Upper lobe of left lung (tissue), 6 donors: ENCODE measurements at regions not wholly inside any gene's neighbourhood (a gene's known extent, or its start where the extent isn't known, plus 50 kb on each side); places are given as distances from the start of the nearest gene placed in this dataset.
A peak's percentile ranks its signal among the peaks of the same experiment; 100 is the strongest.
"Not testable (repeated sequence)": the region's sequence is repeated elsewhere in the genome, so short reads cannot be mapped to it uniquely, and the experiment has no call there.

Source experiments
- ATAC-seq, 2 donors: fragments of 200-7000 bp; cut with Tn5 transposase; one replicate each; pipeline ENCODE4 v1.9.1; 2022; ENCODE audit warnings: mild to moderate bottlenecking in 2 of 2, moderate library complexity in 2 of 2; ENCODE audit not compliant: low FRiP score in 2 of 2
- DNase-seq, 2 donors: peaks; one replicate each; pipeline ENCODE4 v3.0.0-alpha.2; 2019 to 2020
- H3K27ac ChIP-seq, 4 donors: fragments of 200-600 bp; sonication (generic); one replicate each; pipeline ENCODE4 v1.5.1; 2016 to 2019
- H3K27me3 ChIP-seq, 4 donors: fragments of 200-600 bp; sonication (generic); one replicate each; pipeline ENCODE4 v1.5.1; 2017 to 2019
- H3K36me3 ChIP-seq, 4 donors: fragments of 200-600 bp; sonication (generic); one replicate each; pipeline ENCODE4 v1.5.1; 2016 to 2019
- H3K4me1 ChIP-seq, 4 donors: fragments of 200-600 bp; sonication (generic); one replicate each; pipeline ENCODE4 v1.5.1; 2018 to 2019
- H3K4me3 ChIP-seq, 4 donors: fragments of 200-600 bp; sonication (generic); one replicate each; pipeline ENCODE4 v1.5.1; 2017 to 2019; ENCODE audit warnings: mild to moderate bottlenecking in 2 of 4, moderate library complexity in 1 of 4
- H3K9me3 ChIP-seq, 4 donors: fragments of 200-600 bp; sonication (generic); one replicate each; pipeline ENCODE4 v1.5.1; 2018 to 2019
- CTCF ChIP-seq, 6 experiments: fragments of 450-650 bp in 4 of 6; fragments of 200-600 bp in 2 of 6; sonication (generic) in 2 of 6; IDR thresholded peaks; one replicate each; pipeline ENCODE4 v1.5.1; 2016 to 2019; ENCODE audit warnings: antibody characterized with exemption in 6 of 6
- EP300 ChIP-seq, 4 donors: sonication (generic); formaldehyde crosslinking; IDR thresholded peaks; one replicate each; pipeline ENCODE4 v1.5.1; 2017; ENCODE audit warnings: antibody characterized with exemption in 4 of 4, control low read depth in 2 of 4
- POLR2A ChIP-seq, 4 donors: fragments of 450-650 bp; IDR thresholded peaks; one replicate each; pipeline ENCODE4 v1.5.1; 2016 to 2017; ENCODE audit warnings: antibody characterized with exemption in 4 of 4, mild to moderate bottlenecking in 2 of 4
- POLR2AphosphoS5 ChIP-seq, 2 donors: sonication (generic); formaldehyde crosslinking; IDR thresholded peaks; one replicate each; pipeline ENCODE4 v1.5.1; 2017; ENCODE audit warnings: antibody characterized with exemption in 2 of 2
- WGBS, 2 donors: methylation state at CpG; one replicate each; pipeline ENCODE4 v1.1.5; 2017 to 2018; 5-methylcytosine and 5-hydroxymethylcytosine counted together
- donor health status: DM: no; HTN: no; CAD: no; lungs with moderate emphysema.
- donor health status: DM: no; HTN: yes; CAD: no; lungs with severe emphysema.

- ATAC-seq, result no peak
These were observed 572.6 kb downstream of the TRIB2 start for GRCh38 chr2:13289310-13289709.

GRCh38 chr2:13308478-13308805 is 591.7 kb downstream of the TRIB2 start:
- not testable (repeated sequence) for H3K4me3 ChIP-seq, H3K36me3 ChIP-seq, H3K9me3 ChIP-seq, H3K27ac ChIP-seq, H3K27me3 ChIP-seq, H3K4me1 ChIP-seq, ATAC-seq
- 89 to 98% methylated on average over 11 to 27 of the region's 33 CpGs for WGBS, 2 donors
- peak in 1 of 2 donors; percentile 56 for DNase-seq

More at GRCh38 chr2:13289310-13289709, 572.6 kb downstream of the TRIB2 start:
- Histone ChIP-seq H3K9me3 (no peaks in the 10 kb centered on the region), H3K27ac (no peak overlapping the region), H3K27me3 (no peaks in the 10 kb centered on the region), H3K36me3 (no peaks in the 10 kb centered on the region), H3K4me3 (no peak overlapping the region), H3K4me1 (no peaks in the 10 kb centered on the region)
- no peak for DNase-seq
- TF ChIP-seq EP300 (IDR thresholded peaks at IDR 0.05) (no peak), POLR2AphosphoS5 (IDR thresholded peaks at IDR 0.05) (no peak), CTCF (IDR thresholded peaks at IDR 0.05) (no peak)

- Histone ChIP-seq H3K27me3 (no peaks in the 10 kb centered on the region), H3K27ac (no peak overlapping the region), H3K36me3 (no peaks in the 10 kb centered on the region), H3K4me1 (no peaks in the 10 kb centered on the region), H3K4me3 (no peak overlapping the region), H3K9me3 (peaks cover 0 to 6% (median 0%) of the 10 kb centered on the region in 4 donors)
- no peak for ATAC-seq
- DNase-seq, result no peak
- TF ChIP-seq POLR2A (IDR thresholded peaks at IDR 0.05), result no peak
- no peak for TF ChIP-seq CTCF (IDR thresholded peaks at IDR 0.05)
- no peak for TF ChIP-seq POLR2AphosphoS5 (IDR thresholded peaks at IDR 0.05)
- no peak for TF ChIP-seq EP300 (IDR thresholded peaks at IDR 0.05)
- 87 to 89% methylated on average over 4 of the region's 4 CpGs for WGBS, 2 donors
These were observed 592.3 kb downstream of the TRIB2 start for GRCh38 chr2:13308989-13309388.

GRCh38 chr2:13332060-13332459 is 615.3 kb downstream of the TRIB2 start:
- ATAC-seq (no peak), DNase-seq (no peak)
- no peaks in the 10 kb centered on the region for H3K27me3 ChIP-seq
- no peaks in the 10 kb centered on the region for H3K4me1 ChIP-seq
- H3K9me3 ChIP-seq, result no peaks in the 10 kb centered on the region
- no peak overlapping the region for H3K27ac ChIP-seq
- no peak overlapping the region for H3K4me3 ChIP-seq
- 69 to 76% methylated on average over 2 of the region's 2 CpGs for WGBS, 2 donors
- H3K36me3 ChIP-seq, result no peaks in the 10 kb centered on the region
- TF ChIP-seq CTCF (IDR thresholded peaks at IDR 0.05), result no peak
- no peak for TF ChIP-seq POLR2A (IDR thresholded peaks at IDR 0.05)
- TF ChIP-seq EP300 (IDR thresholded peaks at IDR 0.05), result no peak
- no peak for TF ChIP-seq POLR2AphosphoS5 (IDR thresholded peaks at IDR 0.05)

GRCh38 chr2:13334071-13334470 is 617.3 kb downstream of the TRIB2 start:
- H3K27me3 ChIP-seq, H3K36me3 ChIP-seq, H3K27ac ChIP-seq, H3K4me1 ChIP-seq, H3K9me3 ChIP-seq, DNase-seq, ATAC-seq, H3K4me3 ChIP-seq: not testable (repeated sequence)

- Histone ChIP-seq H3K9me3 (no peaks in the 10 kb centered on the region), H3K4me1 (no peaks in the 10 kb centered on the region), H3K27ac (no peak overlapping the region), H3K4me3 (no peak overlapping the region), H3K27me3 (no peaks in the 10 kb centered on the region), H3K36me3 (no peaks in the 10 kb centered on the region)
- DNase-seq (no peak), ATAC-seq (no peak)
- TF ChIP-seq EP300 (IDR thresholded peaks at IDR 0.05) (no peak), POLR2A (IDR thresholded peaks at IDR 0.05) (no peak)
These were observed 617.8 kb downstream of the TRIB2 start for GRCh38 chr2:13334545-13334944.
